CD14-positive monocyte (primary cell): ENCODE measurements at regions not wholly inside any gene's neighbourhood (a gene's known extent, or its start where the extent isn't known, plus 50 kb on each side); places are given as distances from the start of the nearest gene placed in this dataset.

ENCODE experiments used
- DNase-seq, 3 donors: peaks; one replicate each; pipeline ENCODE4 v3.0.0-alpha.2; 2011 to 2022
- H2AFZ ChIP-seq: 2 replicates; pipeline ENCODE4 v1.6.0; 2012; ENCODE audit warnings: mild to moderate bottlenecking, low read depth, low read length, inconsistent platforms; ENCODE audit not compliant: insufficient read depth, poor library complexity, severe bottlenecking
- H3K27ac ChIP-seq, 2 donors: 1 replicate in 1 of 2; 2 replicates in 1 of 2; pipeline ENCODE4 v1.5.1; 2012 to 2013; ENCODE audit warnings: low read length in 2 of 2, control low read depth in 1 of 2, inconsistent platforms in 1 of 2, low read depth in 1 of 2, mild to moderate bottlenecking in 1 of 2
- H3K27me3 ChIP-seq, 2 donors: one replicate each; pipeline versions ENCODE4 v1.6.0 to v1.6.1; 2011 to 2013; ENCODE audit warnings: low read length in 2 of 2; ENCODE audit not compliant: control insufficient read depth in 2 of 2, insufficient read depth in 2 of 2
- H3K36me3 ChIP-seq, 2 donors: replicated peaks in 1 of 2; 1 replicate in 1 of 2; 2 replicates in 1 of 2; pipeline versions ENCODE4 v1.5.1 to v1.6.1; 2012 to 2013; ENCODE audit warnings: low read length in 2 of 2, control low read depth in 1 of 2, inconsistent platforms in 1 of 2, mild to moderate bottlenecking in 1 of 2; ENCODE audit not compliant: insufficient read depth in 2 of 2, control insufficient read depth in 1 of 2
- H3K4me1 ChIP-seq, 2 donors: 1 replicate in 1 of 2; 2 replicates in 1 of 2; pipeline versions ENCODE4 v1.5.1 to v1.6.1; 2012 to 2013; ENCODE audit warnings: low read length in 2 of 2, control low read depth in 1 of 2, inconsistent platforms in 1 of 2, mild to moderate bottlenecking in 1 of 2, moderate library complexity in 1 of 2; ENCODE audit not compliant: insufficient read depth in 2 of 2, control insufficient read depth in 1 of 2
- H3K4me2 ChIP-seq: replicated peaks from 2 replicates; pipeline ENCODE3; 2012; ENCODE audit warnings: low read length, moderate library complexity, mild to moderate bottlenecking; ENCODE audit not compliant: poor library complexity, severe bottlenecking; ENCODE audit errors: extremely low read depth
- H3K4me3 ChIP-seq, 3 experiments: fragments of 200-600 bp in 1 of 3; sonication (generic) in 1 of 3; replicated peaks in 1 of 3; 1 replicate in 2 of 3; 2 replicates in 1 of 3; pipeline ENCODE4 v1.5.1; 2011 to 2013; ENCODE audit warnings: low read length in 3 of 3, mild to moderate bottlenecking in 3 of 3, control low read depth in 2 of 3, low read depth in 2 of 3, inconsistent platforms in 1 of 3, moderate library complexity in 1 of 3
- H3K79me2 ChIP-seq: 2 replicates; pipeline ENCODE4 v1.6.0; 2012; ENCODE audit warnings: mild to moderate bottlenecking, control low read depth, inconsistent platforms, low read length, moderate library complexity; ENCODE audit not compliant: insufficient read depth
- H3K9ac ChIP-seq: 2 replicates; pipeline ENCODE4 v1.6.0; 2017; ENCODE audit warnings: low read length, mild to moderate bottlenecking; ENCODE audit not compliant: insufficient read depth, poor library complexity, severe bottlenecking
- H3K9me3 ChIP-seq, 2 donors: replicated peaks in 1 of 2; 1 replicate in 1 of 2; 2 replicates in 1 of 2; pipeline versions ENCODE4 v1.5.1 to v1.6.1; 2012 to 2013; ENCODE audit warnings: low read length in 2 of 2, control low read depth in 1 of 2; ENCODE audit not compliant: control insufficient read depth in 1 of 2, insufficient read depth in 1 of 2
- H4K20me1 ChIP-seq: 2 replicates; pipeline ENCODE4 v1.6.0; 2012; ENCODE audit warnings: mild to moderate bottlenecking, low read length, control low read depth, moderate library complexity; ENCODE audit not compliant: insufficient read depth
- H3K27ac Mint-ChIP-seq, 7 donors: one replicate each; pipeline ENCODE4 v1.8.0; 2020; ENCODE audit warnings: mild to moderate bottlenecking in 7 of 7, mixed read lengths in 7 of 7, moderate library complexity in 6 of 7, inconsistent platforms in 2 of 7
- H3K27me3 Mint-ChIP-seq, 3 donors: one replicate each; pipeline ENCODE4 v1.8.0; 2021 to 2022; ENCODE audit warnings: low read depth in 3 of 3, mild to moderate bottlenecking in 3 of 3, mixed read lengths in 3 of 3, moderate library complexity in 3 of 3, inconsistent platforms in 1 of 3
- H3K36me3 Mint-ChIP-seq, 2 donors: one replicate each; pipeline ENCODE4 v1.8.0; 2020; ENCODE audit warnings: mixed read lengths in 2 of 2, inconsistent platforms in 1 of 2, mild to moderate bottlenecking in 1 of 2
- H3K4me1 Mint-ChIP-seq: one replicate; pipeline ENCODE4 v1.8.0; 2020; ENCODE audit warnings: mild to moderate bottlenecking, mixed read lengths
- H3K4me3 Mint-ChIP-seq, 2 donors: one replicate each; pipeline ENCODE4 v1.8.0; 2020; ENCODE audit warnings: mild to moderate bottlenecking in 2 of 2, mixed read lengths in 2 of 2, moderate library complexity in 1 of 2
- H3K9me3 Mint-ChIP-seq, 7 donors: one replicate each; pipeline ENCODE4 v1.8.0; 2020 to 2022; ENCODE audit warnings: mixed read lengths in 7 of 7, mild to moderate bottlenecking in 6 of 7, moderate library complexity in 6 of 7, inconsistent platforms in 2 of 7
- WGBS: methylation state at CpG from one replicate; pipeline ENCODE4 v1.1.5; 2013; ENCODE audit warnings: missing lambda C conversion rate; ENCODE audit not compliant: insufficient coverage; 5-methylcytosine and 5-hydroxymethylcytosine counted together
- intact Hi-C, 2 donors: fragments of 100-400 bp; cut with micrococcal nuclease; formaldehyde crosslinking; loops; one replicate each; pipeline versions ENCODE4 v1.15.0 to v1.15.1; 2023
- TF ChIP-seq, protein P1 (sequence below): fragments of 200-600 bp; IDR thresholded peaks from one replicate; pipeline ENCODE4 v1.8.0; 2022; ENCODE audit warnings: antibody characterized with exemption, mild to moderate bottlenecking

DNA sequence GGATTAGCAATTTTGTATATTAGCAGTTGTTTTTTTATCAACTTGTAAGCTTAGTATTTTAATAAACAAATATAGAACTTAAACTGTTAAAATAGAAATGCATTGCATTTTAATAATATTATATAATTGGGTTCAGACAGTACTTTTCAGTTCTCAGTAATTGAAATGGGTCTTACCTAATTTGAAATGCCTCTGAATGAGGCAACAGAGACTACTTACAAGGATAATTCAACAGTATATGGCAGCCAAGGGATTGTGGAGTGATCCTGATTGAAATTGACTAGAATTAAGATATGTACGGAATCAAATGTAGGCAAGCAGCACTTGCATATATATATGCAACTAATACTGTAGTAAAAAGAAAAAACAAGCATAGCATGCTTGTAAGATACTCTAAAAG, 1503.9 kb upstream of the MIR17HG start:
- Histone ChIP-seq H3K79me2 (no peaks in the 10 kb centered on the region), H3K9me3 (peaks cover 0 to 4% of the 10 kb centered on the region in 2 donors), H4K20me1 (no peaks in the 10 kb centered on the region), H3K27ac (no peak overlapping the region), H3K4me1 (no peaks in the 10 kb centered on the region), H3K9ac (no peak overlapping the region), H3K36me3 (no peaks in the 10 kb centered on the region), H2AFZ (no peak overlapping the region), H3K27me3 (no peaks in the 10 kb centered on the region), H3K4me3 (no peak overlapping the region), H3K4me2 (no peak overlapping the region)
- TF ChIP-seq, protein P1, sequence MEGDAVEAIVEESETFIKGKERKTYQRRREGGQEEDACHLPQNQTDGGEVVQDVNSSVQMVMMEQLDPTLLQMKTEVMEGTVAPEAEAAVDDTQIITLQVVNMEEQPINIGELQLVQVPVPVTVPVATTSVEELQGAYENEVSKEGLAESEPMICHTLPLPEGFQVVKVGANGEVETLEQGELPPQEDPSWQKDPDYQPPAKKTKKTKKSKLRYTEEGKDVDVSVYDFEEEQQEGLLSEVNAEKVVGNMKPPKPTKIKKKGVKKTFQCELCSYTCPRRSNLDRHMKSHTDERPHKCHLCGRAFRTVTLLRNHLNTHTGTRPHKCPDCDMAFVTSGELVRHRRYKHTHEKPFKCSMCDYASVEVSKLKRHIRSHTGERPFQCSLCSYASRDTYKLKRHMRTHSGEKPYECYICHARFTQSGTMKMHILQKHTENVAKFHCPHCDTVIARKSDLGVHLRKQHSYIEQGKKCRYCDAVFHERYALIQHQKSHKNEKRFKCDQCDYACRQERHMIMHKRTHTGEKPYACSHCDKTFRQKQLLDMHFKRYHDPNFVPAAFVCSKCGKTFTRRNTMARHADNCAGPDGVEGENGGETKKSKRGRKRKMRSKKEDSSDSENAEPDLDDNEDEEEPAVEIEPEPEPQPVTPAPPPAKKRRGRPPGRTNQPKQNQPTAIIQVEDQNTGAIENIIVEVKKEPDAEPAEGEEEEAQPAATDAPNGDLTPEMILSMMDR: no peak
- no peak overlapping the region for H3K4me3 Mint-ChIP-seq
- no peaks in the 10 kb centered on the region for H3K4me1 Mint-ChIP-seq
- WGBS: no CpG with 5 or more reads among the region's 1 CpG
- intact Hi-C loops: no loop called here
- no peak overlapping the region for H3K27ac Mint-ChIP-seq
- no peaks in the 10 kb centered on the region for H3K27me3 Mint-ChIP-seq
- H3K9me3 Mint-ChIP-seq: peaks cover 0 to 5% (median 3%) of the 10 kb centered on the region in 7 donors
- no peaks in the 10 kb centered on the region for H3K36me3 Mint-ChIP-seq
- no peak for DNase-seq

DNA sequence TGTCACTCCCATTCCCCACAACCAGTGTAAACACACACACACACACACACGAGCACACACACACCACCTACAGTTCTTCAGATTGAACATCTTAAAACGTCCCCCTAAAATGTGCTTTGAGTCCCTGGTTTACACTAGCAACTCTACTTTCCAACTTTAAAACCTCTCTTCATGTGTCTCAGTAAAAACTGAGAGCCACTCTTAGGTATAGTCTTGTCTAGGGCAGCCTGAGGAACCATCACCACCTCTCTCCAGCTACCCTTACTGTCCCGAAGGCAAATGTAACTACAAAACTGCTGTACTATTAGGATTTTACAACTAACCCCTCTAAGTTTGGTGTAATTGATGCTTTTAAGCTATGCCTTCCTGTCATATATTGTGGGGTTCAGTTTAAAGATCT, 1501.6 kb upstream of the MIR17HG start:
- Histone ChIP-seq H2AFZ (no peak overlapping the region), H3K9ac (no peak overlapping the region), H3K9me3 (peaks cover 0 to 4% of the 10 kb centered on the region in 2 donors), H3K4me3 (no peak overlapping the region), H4K20me1 (no peaks in the 10 kb centered on the region), H3K27me3 (no peaks in the 10 kb centered on the region), H3K79me2 (no peaks in the 10 kb centered on the region), H3K4me2 (no peak overlapping the region), H3K27ac (no peak overlapping the region), H3K4me1 (no peaks in the 10 kb centered on the region), H3K36me3 (no peaks in the 10 kb centered on the region)
- H3K27ac Mint-ChIP-seq: no peak overlapping the region
- H3K9me3 Mint-ChIP-seq: peaks cover 0 to 7% (median 4%) of the 10 kb centered on the region in 7 donors
- TF ChIP-seq, protein P1: no peak
- no peak overlapping the region for H3K4me3 Mint-ChIP-seq
- WGBS: 82% methylated on average over 2 of the region's 3 CpGs
- DNase-seq: no peak
- H3K4me1 Mint-ChIP-seq: no peaks in the 10 kb centered on the region
- intact Hi-C loops: no loop called here
- no peaks in the 10 kb centered on the region for H3K27me3 Mint-ChIP-seq
- H3K36me3 Mint-ChIP-seq: no peaks in the 10 kb centered on the region
